Heart right ventricle (tissue), 16 donors: ENCODE measurements at regions not wholly inside any gene's neighbourhood (a gene's known extent, or its start where the extent isn't known, plus 50 kb on each side); places are given as distances from the start of the nearest gene placed in this dataset.
"Not testable (repeated sequence)": the region's sequence is repeated elsewhere in the genome, so short reads cannot be mapped to it uniquely, and the experiment has no call there.

ENCODE experiments used
- ATAC-seq, 8 donors: fragments of 200-7000 bp; cut with Tn5 transposase; one replicate each; pipeline ENCODE4 v1.9.1; 2020; ENCODE audit warnings: mild to moderate bottlenecking in 8 of 8, moderate library complexity in 8 of 8, moderate number of reproducible peaks in 1 of 8
- DNase-seq, 2 donors: peaks; one replicate each; pipeline ENCODE4 v3.0.0-alpha.2; 2020
- H3K27ac ChIP-seq, 10 donors: fragments of 200-600 bp; sonication (generic) in 2 of 10; one replicate each; pipeline versions ENCODE4 v1.5.0 to v1.8.0; 2020 to 2022; ENCODE audit warnings: mild to moderate bottlenecking in 3 of 10
- H3K27me3 ChIP-seq, 7 donors: fragments of 200-600 bp; one replicate each; pipeline ENCODE4 v1.8.0; 2021 to 2022; ENCODE audit warnings: mild to moderate bottlenecking in 2 of 7
- H3K36me3 ChIP-seq, 9 donors: fragments of 200-600 bp; sonication (generic) in 1 of 9; one replicate each; pipeline versions ENCODE4 v1.5.0 to v1.8.0; 2020 to 2022; ENCODE audit warnings: mild to moderate bottlenecking in 2 of 9
- H3K4me1 ChIP-seq, 9 donors: fragments of 200-600 bp; sonication (generic) in 1 of 9; one replicate each; pipeline versions ENCODE4 v1.5.0 to v1.8.0; 2020 to 2022; ENCODE audit warnings: mild to moderate bottlenecking in 4 of 9
- H3K4me3 ChIP-seq, 10 donors: fragments of 200-600 bp; sonication (generic) in 2 of 10; one replicate each; pipeline versions ENCODE4 v1.5.0 to v1.8.0; 2020 to 2022; ENCODE audit warnings: mild to moderate bottlenecking in 7 of 10, moderate library complexity in 2 of 10
- H3K9me3 ChIP-seq, 11 donors: fragments of 200-600 bp in 10 of 11; sonication (generic) in 2 of 11; one replicate each; pipeline versions ENCODE4 v1.5.0 to v1.8.0; 2013 to 2022; ENCODE audit warnings: mild to moderate bottlenecking in 2 of 11, control low read depth in 1 of 11, moderate library complexity in 1 of 11
- WGBS, 2 donors: extraction: QIAGEN DNeasy Blood & Tissue Kit; methylation state at CpG; one replicate each; pipeline ENCODE4 v1.1.7; 2013; ENCODE audit warnings: inconsistent platforms in 1 of 2; 5-methylcytosine and 5-hydroxymethylcytosine counted together
- intact Hi-C, 10 donors: fragments of 100-400 bp; cut with DNase I; formaldehyde crosslinking; loops; one replicate each; pipeline versions ENCODE4 v1.11.1 to v1.14.2; 2022
- TF ChIP-seq, protein P1 (sequence below), 9 donors: fragments of 200-600 bp; sonication (generic) in 2 of 9; IDR thresholded peaks; one replicate each; pipeline versions ENCODE4 v1.5.0 to v1.8.0; 2021 to 2022; ENCODE audit warnings: antibody characterized with exemption in 9 of 9, mild to moderate bottlenecking in 5 of 9, moderate library complexity in 1 of 9
- donor health status: Arrhythmogenic right ventricular cardiomyopathy.
- donor health status: ischemic (EF 13 %, LVEDD 7.1; RV severe dilation, severe dysfunction).
- donor health status: healthy with polysubstance abuse.
- donor health status: DM: no; HTN: yes; CAD: no.
- donor health status: DM: no; HTN: no; CAD: no.
- donor health status: ischemic (EF 25% LVEDD 6.9; RV normal size, moderate dysfunction).
- donor health status: ischemic (EF 25% LVEDD 5.7; RV mildly dilated, moderate dysfunction).
- donor health status: healthy.
- donor health status: DM: yes; HTN: yes; CAD: no.
- donor health status: Ischemic cardiomyopathy.
- donor health status: ischemic (EF 35%, LVEDD 5.7; RV mildly dilated, moderate dysfunction).
- donor health status: nonischemic (EF 11% LVEDD 7.7; RV severe dilation, severe dysfunction).
- donor health status: DM: yes; HTN: yes; CAD: no.
- donor health status: PGD.
- donor health status: ischemic (EF 29% LVEDD 5.4; RV normal size, mild dysfunction).
- donor health status: nonischemic (EF 23%, LVEDD 6.1; RV moderate dilation, normal function).

DNA sequence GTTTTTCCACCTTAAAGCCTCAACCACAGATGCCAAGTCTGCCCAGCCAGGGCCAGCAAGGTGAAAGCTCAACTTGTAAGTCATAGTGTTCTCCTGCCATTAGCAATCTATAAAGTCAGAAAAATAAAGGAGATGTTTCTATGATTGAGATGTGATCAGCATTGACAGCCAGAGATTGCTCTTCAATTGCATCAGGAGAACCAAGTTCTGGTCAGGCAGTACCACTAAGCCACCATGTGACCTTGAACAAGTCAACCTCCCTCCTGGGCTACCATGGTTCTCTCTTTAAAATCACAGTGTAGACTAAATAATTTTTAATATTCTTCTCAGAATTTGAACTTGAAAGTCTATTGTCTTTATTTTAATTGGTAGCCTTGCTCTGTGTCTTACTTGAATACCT lies 220.3 kb upstream of the HES1 start:
- DNase-seq (no peak), ATAC-seq (no peak)
- Histone ChIP-seq H3K4me3 (no peak overlapping the region), H3K36me3 (no peaks in the 10 kb centered on the region), H3K9me3 (no peaks in the 10 kb centered on the region), H3K27ac (no peak overlapping the region), H3K4me1 (peaks cover 0 to 13% (median 0%) of the 10 kb centered on the region in 9 donors), H3K27me3 (peaks cover 0 to 23% (median 0%) of the 10 kb centered on the region in 7 donors)
- intact Hi-C loops = no loop called here
- TF ChIP-seq, protein P1, sequence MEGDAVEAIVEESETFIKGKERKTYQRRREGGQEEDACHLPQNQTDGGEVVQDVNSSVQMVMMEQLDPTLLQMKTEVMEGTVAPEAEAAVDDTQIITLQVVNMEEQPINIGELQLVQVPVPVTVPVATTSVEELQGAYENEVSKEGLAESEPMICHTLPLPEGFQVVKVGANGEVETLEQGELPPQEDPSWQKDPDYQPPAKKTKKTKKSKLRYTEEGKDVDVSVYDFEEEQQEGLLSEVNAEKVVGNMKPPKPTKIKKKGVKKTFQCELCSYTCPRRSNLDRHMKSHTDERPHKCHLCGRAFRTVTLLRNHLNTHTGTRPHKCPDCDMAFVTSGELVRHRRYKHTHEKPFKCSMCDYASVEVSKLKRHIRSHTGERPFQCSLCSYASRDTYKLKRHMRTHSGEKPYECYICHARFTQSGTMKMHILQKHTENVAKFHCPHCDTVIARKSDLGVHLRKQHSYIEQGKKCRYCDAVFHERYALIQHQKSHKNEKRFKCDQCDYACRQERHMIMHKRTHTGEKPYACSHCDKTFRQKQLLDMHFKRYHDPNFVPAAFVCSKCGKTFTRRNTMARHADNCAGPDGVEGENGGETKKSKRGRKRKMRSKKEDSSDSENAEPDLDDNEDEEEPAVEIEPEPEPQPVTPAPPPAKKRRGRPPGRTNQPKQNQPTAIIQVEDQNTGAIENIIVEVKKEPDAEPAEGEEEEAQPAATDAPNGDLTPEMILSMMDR (IDR thresholded peaks at IDR 0.05) = no peak

DNA sequence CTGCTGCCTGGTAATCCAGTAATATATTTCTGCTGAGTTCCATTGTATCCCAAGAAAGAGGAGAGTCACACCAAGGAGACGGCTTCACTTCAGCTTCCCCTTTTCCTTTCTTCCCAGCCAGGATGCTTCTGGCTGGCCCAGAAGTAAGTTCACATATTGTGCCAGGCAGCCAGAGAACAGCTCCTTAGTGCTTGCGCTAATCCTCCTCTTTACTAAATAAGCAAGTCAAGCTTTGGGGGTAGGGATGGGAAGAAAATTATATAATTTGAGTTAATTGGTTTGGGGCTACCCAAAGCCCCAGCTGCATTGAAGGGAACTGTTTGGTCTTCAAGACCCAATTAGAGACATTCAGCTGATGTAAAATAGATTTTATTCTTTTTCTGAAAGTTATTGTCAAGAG lies 218.8 kb upstream of the HES1 start:
- TF ChIP-seq, protein P1 (IDR thresholded peaks at IDR 0.05) = no peak
- Histone ChIP-seq H3K27me3 (peaks cover 0 to 23% (median 0%) of the 10 kb centered on the region in 7 donors), H3K4me3 (no peak overlapping the region), H3K27ac (no peak overlapping the region), H3K36me3 (no peaks in the 10 kb centered on the region), H3K4me1 (no peaks in the 10 kb centered on the region), H3K9me3 (no peaks in the 10 kb centered on the region)
- DNase-seq (no peak), ATAC-seq (no peak)
- intact Hi-C loops = no loop called here
- 90 to 95% methylated on average over 2 of the region's 2 CpGs for WGBS, 2 donors

DNA sequence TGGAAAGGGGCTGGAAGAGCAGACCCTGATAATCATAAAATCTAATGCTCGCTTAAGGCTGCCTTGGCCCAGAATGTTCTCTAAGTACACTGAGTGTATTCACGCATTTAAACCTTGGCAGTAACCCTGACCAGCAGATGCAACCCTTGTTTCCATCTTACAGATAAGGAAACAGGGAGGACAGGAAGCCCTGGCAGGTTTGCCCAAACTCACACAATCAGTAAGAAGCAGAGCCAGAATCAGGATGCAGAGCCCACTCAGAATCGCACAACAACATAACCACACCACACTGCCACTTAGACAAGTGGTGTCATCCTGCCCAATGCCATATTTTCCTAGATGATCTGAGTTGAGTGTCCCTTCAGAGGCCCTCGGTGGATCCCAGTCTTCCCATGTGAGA lies 214.5 kb upstream of the HES1 start:
- H3K9me3 ChIP-seq = peaks cover 0 to 30% (median 6%) of the 10 kb centered on the region in 11 donors
- TF ChIP-seq, protein P1 (IDR thresholded peaks at IDR 0.05) = no peak
- DNase-seq (no peak), ATAC-seq (no peak)
- H3K27ac ChIP-seq = no peak overlapping the region
- intact Hi-C loops = no loop called here
- no peaks in the 10 kb centered on the region for H3K36me3 ChIP-seq
- no peaks in the 10 kb centered on the region for H3K4me1 ChIP-seq
- WGBS, 2 donors = 70 to 76% methylated on average over 4 of the region's 4 CpGs
- peaks cover 0 to 23% (median 0%) of the 10 kb centered on the region in 7 donors for H3K27me3 ChIP-seq
- no peak overlapping the region for H3K4me3 ChIP-seq

DNA sequence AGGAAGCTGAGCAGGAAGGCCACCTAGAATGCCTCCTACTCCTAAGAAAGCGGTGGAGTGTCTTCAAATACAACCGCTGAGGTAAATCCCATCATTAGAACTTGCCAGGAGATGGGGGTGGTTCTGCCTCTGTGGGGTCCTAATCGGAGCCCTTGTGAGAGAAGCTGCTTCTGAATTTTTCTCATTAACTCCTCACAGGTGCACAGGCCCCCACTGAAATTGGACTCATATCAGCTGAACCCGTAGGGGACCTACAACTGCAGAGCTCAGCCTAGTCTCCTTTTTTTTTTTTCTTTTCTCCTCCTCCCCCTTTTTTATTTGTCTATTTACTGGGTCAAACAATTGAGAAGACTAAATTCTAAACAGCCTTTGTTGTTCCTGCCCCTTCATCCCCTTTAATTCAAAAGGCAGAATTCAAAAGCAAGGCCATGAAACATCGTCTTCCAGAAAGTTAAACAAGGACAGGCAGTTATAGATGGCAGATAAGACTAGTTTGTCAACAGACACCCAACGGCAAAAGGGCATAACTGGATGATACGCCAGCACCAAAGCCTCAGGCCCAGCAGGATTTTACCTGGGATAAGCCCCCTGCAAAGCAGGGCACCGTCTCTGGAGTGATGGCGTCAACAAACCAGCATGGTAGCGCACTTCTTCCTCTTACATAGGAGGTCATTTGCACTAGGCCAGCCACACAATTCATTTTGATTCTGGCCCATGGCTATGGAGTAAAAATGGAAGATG lies 213.7 kb upstream of the HES1 start:
- intact Hi-C loops = no loop called here
- TF ChIP-seq, protein P1 (IDR thresholded peaks at IDR 0.05) = no peak
- WGBS, 2 donors = 92 to 95% methylated on average over 10 of the region's 10 CpGs
- no peak for ATAC-seq
- H3K27ac ChIP-seq = no peak overlapping the region
- DNase-seq = no peak
- no peaks in the 10 kb centered on the region for H3K4me1 ChIP-seq
- H3K4me3 ChIP-seq = no peak overlapping the region
- H3K36me3 ChIP-seq = no peaks in the 10 kb centered on the region
- peaks cover 0 to 30% (median 6%) of the 10 kb centered on the region in 11 donors for H3K9me3 ChIP-seq
- peaks cover 0 to 20% (median 0%) of the 10 kb centered on the region in 7 donors for H3K27me3 ChIP-seq

DNA sequence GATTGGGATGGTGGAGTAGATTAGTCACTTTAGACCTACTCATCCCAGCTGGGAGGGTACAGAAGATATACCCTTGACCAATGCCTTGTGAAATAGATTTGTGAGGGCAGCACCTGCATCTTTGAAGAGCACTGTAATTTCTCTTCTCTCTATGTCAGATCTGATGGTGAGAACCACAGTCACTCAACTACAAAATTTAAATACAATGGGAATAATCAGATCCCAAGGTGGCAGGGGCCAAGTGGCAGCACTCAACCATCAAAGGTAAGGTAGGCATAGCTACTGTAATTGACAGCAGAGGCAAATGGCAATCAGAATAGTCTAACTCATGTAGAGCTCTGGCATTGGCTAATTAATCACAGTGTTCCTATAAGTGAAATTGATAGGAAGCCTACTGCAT lies 212.0 kb upstream of the HES1 start:
- intact Hi-C loops, H3K36me3 ChIP-seq, H3K4me1 ChIP-seq, DNase-seq, H3K27me3 ChIP-seq, ATAC-seq, H3K27ac ChIP-seq, H3K4me3 ChIP-seq: not testable (repeated sequence)
- H3K9me3 ChIP-seq = peaks cover 0 to 30% (median 6%) of the 10 kb centered on the region in 11 donors

DNA sequence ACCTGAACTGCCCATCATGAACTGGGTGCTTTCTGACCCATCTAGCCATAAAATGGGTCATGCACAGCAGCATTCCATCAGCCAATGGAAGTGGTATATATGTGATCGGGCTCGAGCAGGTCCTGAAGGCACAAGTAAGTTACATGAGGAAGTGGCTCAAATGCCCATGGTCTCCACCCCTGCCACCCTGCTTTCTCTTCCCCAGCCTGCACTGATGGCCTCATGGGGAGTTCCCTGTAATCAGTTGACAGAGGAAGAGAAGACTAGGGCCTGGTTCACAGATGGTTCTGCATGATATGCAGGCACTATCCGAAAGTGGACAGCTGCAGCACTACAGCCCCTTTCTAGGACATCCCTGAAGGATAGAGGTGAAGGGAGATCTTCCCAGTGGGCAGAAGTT lies 209.9 kb upstream of the HES1 start:
- peaks cover 0 to 30% (median 6%) of the 10 kb centered on the region in 11 donors for H3K9me3 ChIP-seq
- H3K36me3 ChIP-seq, ATAC-seq, intact Hi-C loops, H3K27ac ChIP-seq, DNase-seq, H3K4me3 ChIP-seq, H3K27me3 ChIP-seq: not testable (repeated sequence)
- peaks cover 0 to 12% (median 0%) of the 10 kb centered on the region in 9 donors for H3K4me1 ChIP-seq
- WGBS, 2 donors = 92 to 93% methylated on average over 3 of the region's 3 CpGs

DNA sequence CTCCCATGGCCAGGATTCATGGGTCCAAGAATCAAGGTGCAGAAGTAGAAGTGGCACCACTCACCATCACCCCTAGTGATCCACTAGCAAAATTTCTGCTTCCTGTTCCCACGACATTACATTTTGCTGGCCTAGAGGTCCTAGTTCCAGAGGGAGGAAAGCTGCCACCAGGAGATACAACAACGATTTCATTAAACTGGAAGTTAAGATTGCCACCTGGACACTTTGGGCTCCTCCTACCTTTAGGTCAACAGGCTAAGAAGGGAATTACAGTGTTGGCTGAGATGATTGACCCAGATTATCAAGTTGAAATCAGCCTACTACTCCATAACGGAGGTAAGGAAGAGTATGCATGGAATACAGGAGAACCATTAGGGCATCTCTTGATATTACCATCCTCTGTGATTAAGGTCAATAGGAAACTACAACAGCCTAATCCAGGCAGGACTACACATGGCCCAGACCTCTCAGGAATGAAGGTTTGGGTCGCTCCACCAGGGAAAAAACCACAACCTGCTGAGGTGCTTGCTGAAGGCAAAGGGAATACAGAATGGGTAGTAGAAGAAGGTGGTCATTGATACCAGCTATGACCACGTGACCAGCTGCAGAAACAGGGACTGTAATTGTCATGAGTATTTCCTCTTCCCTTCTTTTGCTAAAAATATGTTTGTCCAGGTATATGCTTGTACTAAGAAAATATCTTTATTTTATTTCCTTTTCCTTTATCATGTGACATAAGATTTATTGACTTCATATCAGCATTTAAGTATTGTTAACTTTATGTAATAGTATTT lies 208.3 kb upstream of the HES1 start:
- 93 to 97% methylated on average over 5 of the region's 5 CpGs for WGBS, 2 donors
- H3K27ac ChIP-seq, intact Hi-C loops, ATAC-seq, H3K4me3 ChIP-seq, H3K27me3 ChIP-seq, H3K36me3 ChIP-seq, DNase-seq: not testable (repeated sequence)
- Histone ChIP-seq H3K4me1 (peaks cover 0 to 12% (median 0%) of the 10 kb centered on the region in 9 donors), H3K9me3 (peaks cover 0 to 27% (median 6%) of the 10 kb centered on the region in 11 donors)
